Motor neuron (in vitro differentiated cells): ENCODE measurements at regions not wholly inside any gene's neighbourhood (a gene's known extent, or its start where the extent isn't known, plus 50 kb on each side); places are given as distances from the start of the nearest gene placed in this dataset.
A peak's percentile ranks its signal among the peaks of the same experiment; 100 is the strongest.

ENCODE experiments used
- ATAC-seq, 8 experiments: fragments of 200-7000 bp; cut with Tn5 transposase; replicated peaks in 6 of 8; 2 replicates each; pipeline ENCODE4 v1.8.0; 2021; ENCODE audit warnings: mild to moderate bottlenecking in 8 of 8, moderate library complexity in 8 of 8
- H3K27ac ChIP-seq, 2 donors: fragments of 250-450 bp; sonication (Bioruptor Pico); 2 replicates each; pipeline ENCODE4 v1.9.0; 2021; ENCODE audit warnings: antibody characterized with exemption in 2 of 2, mild to moderate bottlenecking in 2 of 2, moderate library complexity in 1 of 2
- H3K4me1 ChIP-seq, 2 donors: fragments of 250-450 bp; sonication (Bioruptor Pico); replicated peaks in 1 of 2; 2 replicates each; pipeline ENCODE4 v1.6.1; 2021; ENCODE audit warnings: antibody characterized with exemption in 2 of 2, mild to moderate bottlenecking in 2 of 2, moderate library complexity in 1 of 2
- H3K4me3 ChIP-seq, 5 donors: fragments of 250-450 bp; sonication (Bioruptor Pico); 2 replicates each; pipeline ENCODE4 v1.9.0; 2021; ENCODE audit warnings: antibody characterized with exemption in 5 of 5, mild to moderate bottlenecking in 5 of 5, moderate library complexity in 4 of 5
- WGBS, 10 experiments: fragments of 450-650 bp; shearing (Covaris generic); methylation state at CpG; one replicate each; pipeline ENCODE4 v1.0.0; 2022; 5-methylcytosine and 5-hydroxymethylcytosine counted together
- in situ Hi-C, 9 experiments: fragments of 400-800 bp; cut with MboI; loops; one replicate each; pipeline ENCODE4 v1.15.0; 2021; ENCODE audit warnings: low sequenced_read_pairs in 9 of 9, low pct_unique_long_range_greater_than_20kb in 2 of 9; ENCODE audit not compliant: unreplicated experiment in 9 of 9

- Histone ChIP-seq H3K4me1 (no peaks in the 10 kb centered on the region), H3K27ac (no peak overlapping the region), H3K4me3 (no peak overlapping the region)
- 48 to 54% (median 50%) methylated on average over 1 to 3 of the region's 3 CpGs; no CpG with 5 or more reads in 7 of the 10 experiments for WGBS, 10 experiments
- in situ Hi-C loops: no loop called here
- no peak for ATAC-seq
These were observed 169.1 kb downstream of the GUCY2F start for GRCh38 chrX:109312757-109313156.

DNA sequence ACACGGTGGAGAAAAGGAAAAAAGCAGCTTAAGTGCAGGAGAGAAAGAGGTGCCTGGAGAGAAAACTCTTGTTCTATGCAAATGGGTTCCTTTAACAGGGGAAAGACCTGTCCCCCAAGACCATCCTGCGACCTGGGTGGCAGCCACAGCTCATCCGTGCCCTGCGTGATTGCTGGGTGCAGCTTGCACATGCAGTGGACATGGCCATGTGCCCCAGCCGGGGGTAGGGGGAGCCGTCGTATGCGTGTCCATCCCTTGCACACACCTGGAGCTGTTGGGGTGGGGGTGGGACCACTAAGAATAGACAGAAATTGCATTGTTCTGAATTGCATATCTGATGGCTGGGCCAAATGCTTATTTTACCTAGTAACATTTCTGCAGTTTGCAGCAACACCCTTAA is 171.9 kb downstream of the GUCY2F start:
- no CpG with 5 or more reads among the region's 8 CpGs for WGBS, 10 experiments
- ATAC-seq: no peak
- Histone ChIP-seq H3K27ac (no peak overlapping the region), H3K4me3 (no peak overlapping the region), H3K4me1 (no peaks in the 10 kb centered on the region)
- in situ Hi-C loops: no loop called here

GRCh38 chrX:109301177-109301576 is 180.7 kb downstream of the GUCY2F start:
- no peak for ATAC-seq
- no peak overlapping the region for H3K4me3 ChIP-seq
- H3K4me1 ChIP-seq: no peaks in the 10 kb centered on the region
- no peak overlapping the region for H3K27ac ChIP-seq
- 0 to 83% (median 45%) methylated on average over 1 to 2 of the region's 2 CpGs; no CpG with 5 or more reads in 4 of the 10 experiments for WGBS, 10 experiments
- in situ Hi-C loops: no loop called here

GRCh38 chrX:109300415-109300814 is 181.5 kb downstream of the GUCY2F start:
- no peak for ATAC-seq
- WGBS, 10 experiments: 43% methylated on average over 1 of the region's 1 CpG; no CpG with 5 or more reads in 9 of the 10 experiments
- no peak overlapping the region for H3K4me3 ChIP-seq
- no peaks in the 10 kb centered on the region for H3K4me1 ChIP-seq
- no peak overlapping the region for H3K27ac ChIP-seq
- in situ Hi-C loops: no loop called here

DNA sequence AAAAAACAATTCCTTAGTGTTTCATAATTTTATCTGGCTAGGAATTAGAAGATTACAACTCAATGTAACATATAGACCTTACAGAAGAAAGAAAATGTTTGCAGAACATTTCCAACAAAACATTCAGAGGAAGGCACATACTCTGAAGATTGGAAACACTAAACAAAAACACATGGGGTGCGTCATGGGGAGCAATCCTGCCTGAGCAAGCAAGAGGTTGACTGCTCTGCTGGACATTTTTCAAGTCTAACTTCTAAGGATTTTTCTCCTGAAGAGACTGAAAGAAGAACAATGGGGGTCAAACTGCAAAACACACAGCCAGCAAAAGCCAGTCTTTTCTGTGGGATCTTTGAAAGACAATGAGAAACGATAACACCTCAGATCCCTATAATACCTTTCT is 182.8 kb downstream of the GUCY2F start:
- 0 to 17% (median 0%) methylated on average over 1 to 2 of the region's 2 CpGs; no CpG with 5 or more reads in 4 of the 10 experiments for WGBS, 10 experiments
- ATAC-seq: no peak
- H3K4me3 ChIP-seq: no peak overlapping the region
- H3K27ac ChIP-seq: no peak overlapping the region
- in situ Hi-C loops: no loop called here
- H3K4me1 ChIP-seq: no peaks in the 10 kb centered on the region

- H3K4me1 ChIP-seq: no peaks in the 10 kb centered on the region
- no peak overlapping the region for H3K4me3 ChIP-seq
- 38 to 100% (median 60%) methylated on average over 1 to 4 of the region's 4 CpGs; no CpG with 5 or more reads in 5 of the 10 experiments for WGBS, 10 experiments
- no peak overlapping the region for H3K27ac ChIP-seq
- peak in 2 of 8 experiments; percentile 78 to 90 for ATAC-seq
- in situ Hi-C loops: no loop called here
These were observed 187.6 kb downstream of the GUCY2F start for GRCh38 chrX:109294097-109294814.

GRCh38 chrX:109283870-109284269 is 198.0 kb downstream of the GUCY2F start:
- WGBS, 10 experiments: 67 to 100% (median 80%) methylated on average over 1 of the region's 1 CpG; no CpG with 5 or more reads in 6 of the 10 experiments
- no peak for ATAC-seq

GRCh38 chrX:109281483-109282275 is 200.2 kb downstream of the GUCY2F start:
- ATAC-seq: peak in 5 of 8 experiments; percentile 63 to 76 (median 75)
- in situ Hi-C loops: no loop called here

More at GRCh38 chrX:109283870-109284269, 198.0 kb downstream of the GUCY2F start:
- Histone ChIP-seq H3K27ac (no peak overlapping the region), H3K4me1 (no peaks in the 10 kb centered on the region), H3K4me3 (no peak overlapping the region)
- in situ Hi-C loops: no loop called here

GRCh38 chrX:109274806-109275205 is 207.1 kb downstream of the GUCY2F start:
- Histone ChIP-seq H3K27ac (no peak overlapping the region), H3K4me3 (no peak overlapping the region), H3K4me1 (no peaks in the 10 kb centered on the region)
- 0 to 100% (median 66%) methylated on average over 1 to 3 of the region's 3 CpGs; no CpG with 5 or more reads in 4 of the 10 experiments for WGBS, 10 experiments
- in situ Hi-C loops: no loop called here
- no peak for ATAC-seq

More at GRCh38 chrX:109281483-109282275, 200.2 kb downstream of the GUCY2F start:
- Histone ChIP-seq H3K27ac (no peak overlapping the region), H3K4me3 (no peak overlapping the region), H3K4me1 (no peaks in the 10 kb centered on the region)
- WGBS, 10 experiments: 0 to 7% (median 0%) methylated on average over 2 to 3 of the region's 3 CpGs; no CpG with 5 or more reads in 7 of the 10 experiments

DNA sequence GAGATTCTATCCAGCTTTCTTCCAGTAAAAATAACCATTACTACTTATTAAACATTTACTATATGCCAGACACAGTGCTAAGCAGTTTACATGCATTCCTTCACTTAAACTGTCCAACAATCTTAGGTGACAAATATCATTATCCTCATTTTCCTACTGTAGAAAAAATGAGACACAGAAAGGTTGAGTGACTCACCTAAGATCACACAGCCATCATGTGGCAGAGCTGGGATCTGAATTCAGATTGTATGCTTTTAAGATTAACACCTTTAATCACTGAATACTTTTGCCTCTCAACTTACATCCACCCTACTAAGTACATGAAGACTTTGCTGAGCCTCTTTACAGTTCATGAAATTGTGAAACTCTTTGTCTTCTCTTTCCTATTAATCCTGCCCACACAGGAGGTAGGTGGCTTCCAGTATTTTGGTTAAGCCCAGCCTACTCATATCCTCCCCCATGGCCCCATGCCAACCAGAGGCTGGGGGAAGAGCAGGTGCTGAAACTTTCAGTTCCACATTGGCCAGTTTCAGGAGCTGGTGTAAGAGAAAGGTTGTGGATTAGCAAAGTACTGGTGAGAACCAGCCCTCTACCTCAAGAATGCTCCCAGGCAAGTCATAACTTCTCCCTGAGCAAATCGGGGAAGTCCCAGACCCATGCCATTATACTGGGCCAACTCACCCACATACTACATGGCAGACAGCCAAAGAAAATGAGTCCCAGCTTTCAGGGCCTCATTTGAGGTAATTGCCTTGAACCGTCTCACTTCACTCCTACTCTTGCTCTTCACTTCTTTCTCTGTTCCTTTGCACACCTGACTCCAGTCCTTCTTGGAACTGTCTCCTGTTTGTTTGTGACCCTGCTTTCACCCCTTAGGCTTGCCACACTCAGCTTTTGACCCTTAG is 211.1 kb downstream of the GUCY2F start:
- in situ Hi-C loops: no loop called here
- ATAC-seq: no peak
- no peak overlapping the region for H3K4me3 ChIP-seq
- no peaks in the 10 kb centered on the region for H3K4me1 ChIP-seq
- no peak overlapping the region for H3K27ac ChIP-seq
- WGBS, 10 experiments: 0 to 20% (median 17%) methylated on average over 1 of the region's 2 CpGs; no CpG with 5 or more reads in 7 of the 10 experiments

DNA sequence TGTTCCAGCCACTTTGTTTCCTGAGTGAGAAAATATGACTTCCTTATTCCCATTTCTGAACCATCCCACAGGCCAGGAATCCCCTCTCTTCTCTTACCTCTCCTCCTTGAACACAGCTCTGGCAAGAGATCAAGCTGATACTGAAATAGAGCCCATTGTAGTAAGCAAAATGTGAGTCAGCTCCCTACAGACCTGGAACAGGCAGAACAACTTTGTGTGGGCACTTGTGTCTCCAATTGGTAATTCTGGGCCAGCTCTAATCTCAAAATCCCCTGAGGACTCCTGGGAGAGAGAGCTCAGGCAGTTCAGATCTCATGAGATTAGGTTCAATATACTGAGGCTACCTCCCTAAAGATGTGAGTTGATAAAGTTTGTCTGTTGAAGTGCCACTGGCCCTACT is 213.5 kb downstream of the GUCY2F start:
- in situ Hi-C loops: no loop called here
- no peak overlapping the region for H3K4me3 ChIP-seq
- H3K27ac ChIP-seq: no peak overlapping the region
- H3K4me1 ChIP-seq: no peaks in the 10 kb centered on the region
- ATAC-seq: no peak

DNA sequence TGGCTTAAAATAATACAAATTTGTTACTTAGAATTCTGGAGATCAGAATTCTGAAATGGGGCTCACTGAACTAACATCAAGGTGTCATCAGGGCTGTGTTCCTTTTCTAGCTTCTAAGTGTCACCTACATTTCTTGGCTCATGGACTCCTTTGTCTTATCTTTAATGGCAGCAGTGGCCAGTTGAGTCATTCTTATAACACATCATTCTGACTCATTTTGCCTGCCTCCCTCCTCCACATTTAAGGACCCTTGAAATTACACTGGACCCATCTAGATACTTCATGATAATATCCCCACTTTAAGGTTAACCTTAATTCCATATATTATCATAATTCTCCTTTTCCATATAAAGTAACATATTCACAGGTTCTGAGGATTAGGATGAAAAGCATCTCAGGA is 215.9 kb downstream of the GUCY2F start:
- no peak overlapping the region for H3K4me3 ChIP-seq
- no peak overlapping the region for H3K27ac ChIP-seq
- ATAC-seq: no peak
- in situ Hi-C loops: no loop called here
- no peaks in the 10 kb centered on the region for H3K4me1 ChIP-seq

- 13 to 100% (median 67%) methylated on average over 1 of the region's 1 CpG; no CpG with 5 or more reads in 7 of the 10 experiments for WGBS, 10 experiments
- no peak for ATAC-seq
- no peak overlapping the region for H3K4me3 ChIP-seq
These were observed 217.0 kb downstream of the GUCY2F start for GRCh38 chrX:109264878-109265277.

More at GRCh38 chrX:109264878-109265277, 217.0 kb downstream of the GUCY2F start:
- in situ Hi-C loops: no loop called here
- no peak overlapping the region for H3K27ac ChIP-seq
- H3K4me1 ChIP-seq: no peaks in the 10 kb centered on the region
